ENCODE measurements at regions not wholly inside any gene's neighbourhood (a gene's known extent, or its start where the extent isn't known, plus 50 kb on each side); places are given as distances from the start of the nearest gene placed in this dataset.

- DNase-seq: no peak
Measured at GRCh38 chr12:3987571-3987970, 114.4 kb upstream of the PARP11 start.

- no peak for DNase-seq
Measured at GRCh38 chr12:3980504-3981272, 107.5 kb upstream of the PARP11 start.

- no peak for DNase-seq
Measured at GRCh38 chr12:3977621-3978020, 104.4 kb upstream of the PARP11 start.

DNA sequence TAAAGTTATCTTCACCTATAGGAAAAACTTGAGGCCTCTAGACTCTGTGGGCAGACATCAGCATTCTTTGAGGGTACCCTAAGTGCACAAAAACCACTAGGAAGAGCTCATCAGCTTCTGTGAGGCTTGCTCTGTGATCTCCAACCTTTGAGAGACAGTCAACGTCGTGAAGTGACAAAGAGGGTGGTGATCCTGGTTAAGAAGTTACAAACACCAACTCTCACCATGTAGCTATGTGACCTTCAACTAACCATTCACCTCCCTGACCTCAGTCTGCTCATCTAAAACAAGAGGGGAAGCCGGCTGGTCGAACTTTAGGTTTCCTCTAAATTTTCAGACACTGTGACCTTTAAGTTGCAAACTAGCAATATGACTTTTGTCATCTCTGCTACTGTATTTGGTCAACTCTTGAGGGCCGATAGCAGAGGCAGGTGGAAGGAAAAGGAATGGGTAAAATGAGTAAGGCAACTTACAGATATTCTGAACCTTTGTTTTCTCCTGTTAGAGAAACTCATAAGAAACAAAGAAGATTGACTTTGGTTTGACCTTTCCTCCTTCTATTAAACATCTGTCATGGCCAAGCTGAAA lies 103.2 kb upstream of the PARP11 start:
- no peak for DNase-seq

DNA sequence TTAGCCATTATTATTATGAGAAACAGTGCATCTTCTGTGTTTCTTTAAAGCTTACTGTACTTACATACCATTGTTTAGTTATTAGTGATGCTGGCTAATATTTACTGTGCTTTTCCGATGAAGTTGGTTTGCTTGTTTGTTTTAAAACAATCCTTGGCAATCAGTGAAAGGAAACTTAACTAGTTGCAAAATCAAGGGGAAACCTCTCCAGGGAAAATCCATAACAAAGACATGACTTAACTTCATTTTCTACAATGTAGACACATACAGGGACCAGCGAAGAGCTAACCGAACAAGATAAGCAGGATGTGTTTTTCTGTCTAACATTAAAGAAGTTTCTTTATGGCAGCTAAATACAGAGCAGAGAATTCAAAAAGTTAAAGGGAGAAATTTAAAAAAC lies 102.5 kb upstream of the PARP11 start:
- no peak for DNase-seq

- no peak for DNase-seq
Measured at GRCh38 chr12:3974883-3975282, 101.7 kb upstream of the PARP11 start.

DNA sequence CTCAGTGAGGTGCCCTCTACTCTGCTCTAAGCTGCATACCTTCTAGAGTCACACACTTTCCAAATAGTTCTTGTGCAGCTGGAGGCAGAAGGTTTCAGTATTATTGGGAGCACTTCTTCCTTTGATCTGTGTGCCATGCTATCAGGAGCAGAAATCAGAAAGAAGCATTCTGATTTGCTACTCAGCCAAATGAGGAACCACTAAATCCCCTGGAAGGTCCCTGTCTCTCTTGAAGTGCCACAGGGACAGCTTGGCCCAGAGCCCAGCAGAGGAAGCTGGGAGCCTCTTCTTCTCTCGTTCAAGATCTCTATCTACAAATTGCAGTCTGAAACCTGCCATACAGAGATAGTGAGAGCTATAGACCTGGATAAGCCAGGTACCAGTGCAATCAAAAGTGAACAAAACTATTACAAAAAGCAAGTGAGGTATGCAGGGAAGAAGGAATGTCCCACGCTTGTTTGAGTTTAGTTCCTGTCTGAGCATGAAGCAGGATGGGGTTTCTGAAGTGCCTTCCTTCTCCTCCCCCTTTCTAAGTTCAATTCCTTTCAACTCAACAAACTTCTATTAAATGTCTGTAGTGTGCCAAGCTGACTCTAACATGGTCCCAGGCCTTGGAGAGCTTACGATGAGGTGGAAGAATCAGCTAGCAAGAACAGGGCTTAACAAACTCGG lies 100.9 kb upstream of the PARP11 start:
- DNase-seq: no peak

DNA sequence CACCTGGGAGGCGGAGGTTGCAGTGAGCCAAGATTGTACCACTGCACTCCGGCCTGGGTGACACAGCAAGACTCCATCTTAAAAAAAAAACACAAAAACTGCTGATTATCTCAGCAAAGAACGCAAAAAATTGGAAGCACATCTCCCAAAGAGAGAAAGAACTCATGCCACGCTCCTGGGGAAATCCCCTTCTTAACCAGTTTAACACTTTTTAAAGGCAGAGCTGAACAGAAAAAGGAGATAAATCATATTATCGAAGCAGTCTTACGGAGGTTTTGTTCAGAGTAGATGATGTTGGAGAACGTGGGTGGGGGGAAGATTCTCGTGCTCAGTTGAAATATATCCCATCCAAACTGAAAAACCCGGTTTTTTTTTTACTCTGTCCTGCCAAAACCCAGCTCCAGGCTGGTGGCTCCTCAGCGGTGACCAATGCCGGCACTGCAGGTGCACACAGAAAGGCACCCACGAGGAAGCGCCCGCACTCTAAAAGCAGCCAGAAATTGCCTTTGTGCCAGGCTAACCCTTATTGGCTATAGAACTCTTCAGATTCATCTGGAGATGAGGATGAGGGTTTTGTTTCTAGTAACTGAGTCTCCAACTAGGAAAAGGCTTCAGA lies 100.2 kb upstream of the PARP11 start:
- DNase-seq: no peak

DNA sequence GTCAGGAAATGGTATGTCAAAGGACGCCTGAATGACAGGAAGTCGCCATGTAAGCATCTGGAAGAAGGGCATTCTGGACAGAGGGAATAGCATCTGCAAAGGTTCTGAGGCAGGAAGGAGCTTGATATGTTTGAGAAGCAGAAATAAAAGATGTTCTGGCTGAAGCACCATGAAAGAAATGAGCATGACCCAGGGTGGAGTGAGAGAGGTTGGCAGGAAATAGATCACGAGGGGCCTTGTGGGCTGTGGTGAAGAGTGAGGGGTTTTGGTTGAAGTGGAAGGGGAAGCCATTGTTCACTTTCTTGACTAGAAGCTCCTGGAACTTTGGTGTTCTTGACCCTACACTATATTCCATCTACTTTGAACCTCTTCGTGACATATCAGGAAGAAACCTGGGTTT lies 99.4 kb upstream of the PARP11 start:
- no peak for DNase-seq

DNA sequence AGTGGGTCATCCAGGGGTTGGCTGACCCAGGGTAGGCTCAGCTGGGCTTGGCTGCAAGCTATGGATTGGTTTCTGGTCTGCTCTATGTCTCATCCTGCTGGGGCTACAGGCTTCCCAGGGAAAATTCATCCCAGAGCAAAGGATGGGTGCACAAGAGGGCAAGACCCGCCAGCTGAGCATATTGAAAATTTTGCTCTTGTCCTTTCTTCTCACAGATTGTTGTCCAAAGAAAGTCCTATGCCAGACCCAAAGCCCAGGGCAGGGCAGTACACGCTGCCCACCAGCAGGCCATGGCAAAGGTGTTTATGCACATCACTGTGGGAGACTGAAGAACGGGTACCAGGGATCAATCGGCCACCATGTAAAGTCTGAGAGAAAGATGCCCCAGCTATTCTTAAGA lies 95.3 kb upstream of the PARP11 start:
- DNase-seq: no peak

DNA sequence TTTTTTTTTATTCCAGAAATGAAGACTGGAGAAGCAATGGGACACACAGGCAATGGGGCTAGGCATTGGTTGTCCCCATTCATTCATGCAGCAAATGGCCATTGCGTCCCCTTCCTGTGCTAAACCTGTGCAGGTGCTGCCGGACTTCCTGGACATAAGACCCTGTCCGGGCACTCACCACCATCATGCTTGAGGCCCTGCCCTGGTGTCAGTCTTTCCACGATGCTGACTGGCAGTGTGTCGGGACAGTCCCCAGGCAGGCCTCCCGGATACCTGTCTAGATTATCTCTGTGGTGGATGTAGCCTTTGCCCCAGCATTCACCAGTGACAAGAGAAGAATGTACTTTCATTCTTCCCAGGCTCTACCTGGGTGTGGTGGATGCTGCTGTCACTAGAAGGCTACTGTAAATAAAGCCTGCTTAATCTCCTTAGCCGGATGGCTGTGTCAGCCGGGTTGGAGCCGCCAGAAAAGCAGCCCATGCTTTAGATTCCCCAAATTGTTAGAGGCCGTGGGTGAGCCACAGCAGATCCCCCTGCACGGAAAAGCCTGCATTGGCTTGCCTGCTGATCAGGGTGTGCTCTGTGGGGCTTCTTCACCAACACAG lies 94.5 kb upstream of the PARP11 start:
- no peak for DNase-seq

DNA sequence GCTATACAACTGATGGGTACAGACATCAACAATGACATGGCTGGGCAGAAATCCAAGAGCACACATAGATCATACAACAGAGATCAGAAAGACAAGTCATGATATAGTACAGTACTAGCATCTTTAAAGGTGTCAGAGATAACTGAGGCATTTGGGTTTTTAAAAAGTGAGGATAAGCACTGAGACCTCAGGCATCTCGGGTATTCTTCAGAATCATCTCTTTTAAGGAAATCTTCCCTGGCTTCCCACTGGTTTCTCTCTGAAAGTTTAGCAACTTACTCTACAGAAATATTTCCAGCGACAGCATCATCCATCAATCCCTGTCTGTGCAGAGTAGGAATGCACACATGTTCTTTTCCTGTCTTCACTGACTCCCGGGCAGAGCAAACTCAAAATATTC lies 93.2 kb upstream of the PARP11 start:
- no peak for DNase-seq

DNA sequence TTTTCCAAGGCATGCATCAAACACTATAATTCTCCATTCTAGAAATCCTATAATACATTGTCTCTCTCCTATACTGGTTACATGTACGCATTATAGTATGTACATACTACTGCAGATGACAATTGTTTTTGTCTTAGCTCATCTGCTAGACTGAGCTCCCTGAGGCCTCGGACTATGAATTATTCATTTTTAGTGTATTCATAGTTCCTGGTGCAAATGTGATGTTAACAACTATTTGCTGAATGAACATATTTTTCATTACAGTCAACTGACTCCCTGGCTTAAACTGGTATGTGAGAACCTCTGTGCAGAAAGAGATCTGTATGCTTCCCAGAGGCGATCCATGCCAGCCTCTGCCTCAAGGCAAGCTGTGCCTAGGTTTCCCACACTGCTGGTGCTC lies 91.8 kb upstream of the PARP11 start:
- DNase-seq: no peak

GRCh38 chr12:3964439-3964838 lies 91.2 kb upstream of the PARP11 start:
- no peak for DNase-seq

GRCh38 chr12:3962631-3963483 lies 89.7 kb upstream of the PARP11 start:
- DNase-seq: peak; percentile 85

DNA sequence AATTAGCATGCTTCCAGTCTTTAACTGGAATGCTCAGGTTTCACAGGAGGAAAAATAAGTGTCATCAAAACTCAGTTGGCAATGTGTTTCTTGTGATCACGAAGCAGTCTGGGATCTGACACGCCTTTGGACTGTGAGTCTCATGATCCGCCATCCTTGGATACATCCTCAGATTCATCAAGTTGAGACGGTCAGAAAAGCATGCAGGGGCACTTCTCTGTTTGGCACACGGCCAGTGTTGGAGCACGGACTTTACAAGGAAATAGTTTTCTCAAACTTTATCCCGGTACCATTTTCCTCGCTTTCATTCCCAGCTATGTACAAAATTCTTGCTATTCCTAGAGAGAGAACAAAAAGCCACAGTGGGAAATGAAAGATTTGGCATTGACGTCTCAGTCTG lies 88.4 kb upstream of the PARP11 start:
- DNase-seq: no peak

GRCh38 chr12:3959799-3960560 lies 86.8 kb upstream of the PARP11 start:
- no peak for DNase-seq

DNA sequence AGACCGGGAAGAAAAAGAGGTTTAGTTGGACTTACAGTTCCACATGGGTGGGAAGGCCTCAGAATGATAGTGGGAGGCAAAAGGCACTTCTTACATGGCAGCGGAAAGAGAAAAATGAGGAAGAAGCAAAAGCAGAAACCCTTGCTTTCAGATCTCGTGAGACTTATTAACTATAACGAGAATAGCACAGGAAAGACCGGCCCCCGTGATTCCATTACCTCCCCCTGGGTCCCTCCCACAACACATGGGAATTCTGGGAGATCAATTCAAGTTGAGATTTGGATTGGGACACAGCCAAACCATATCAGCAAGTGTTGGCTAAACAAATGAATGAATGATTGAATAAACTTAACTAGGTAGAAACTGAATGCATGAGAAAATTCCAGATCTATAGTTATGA lies 85.3 kb upstream of the PARP11 start:
- DNase-seq: no peak

DNA sequence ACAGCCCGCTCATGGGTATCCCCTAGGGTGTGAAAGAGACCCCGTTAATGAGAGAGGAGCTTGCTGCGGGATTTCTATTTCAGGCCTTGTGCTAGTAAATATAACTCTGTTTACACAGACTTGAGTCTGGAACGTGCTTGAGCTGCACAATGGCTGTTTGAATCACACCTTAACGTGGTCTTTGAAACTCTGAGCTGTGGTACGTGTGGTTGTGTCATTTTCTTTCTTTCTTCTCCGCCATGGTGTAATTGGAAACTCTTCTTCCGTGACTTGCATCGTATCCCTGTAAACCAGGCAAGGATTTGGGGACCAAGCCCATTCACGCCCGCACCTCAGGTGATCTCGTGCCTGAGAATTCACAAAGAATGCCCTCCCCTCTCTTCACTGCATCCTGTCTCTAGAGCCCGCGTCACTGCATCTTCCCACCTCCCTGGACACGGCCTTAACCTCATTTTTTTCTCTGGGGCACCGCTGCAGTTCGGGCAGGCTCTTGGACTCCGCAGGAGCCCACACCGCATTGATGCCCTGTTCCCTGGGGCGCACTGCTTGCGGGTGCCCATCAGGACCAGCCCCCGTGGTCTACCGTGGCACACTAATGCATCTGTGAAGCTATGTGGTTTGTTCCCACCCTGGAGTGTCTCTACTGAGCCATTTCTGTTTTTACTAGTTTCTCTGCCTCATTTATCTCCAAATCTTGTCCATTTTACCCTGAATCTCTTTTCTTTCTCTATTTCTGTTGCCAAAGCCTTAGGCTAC lies 78.4 kb upstream of the PARP11 start:
- DNase-seq: no peak

DNA sequence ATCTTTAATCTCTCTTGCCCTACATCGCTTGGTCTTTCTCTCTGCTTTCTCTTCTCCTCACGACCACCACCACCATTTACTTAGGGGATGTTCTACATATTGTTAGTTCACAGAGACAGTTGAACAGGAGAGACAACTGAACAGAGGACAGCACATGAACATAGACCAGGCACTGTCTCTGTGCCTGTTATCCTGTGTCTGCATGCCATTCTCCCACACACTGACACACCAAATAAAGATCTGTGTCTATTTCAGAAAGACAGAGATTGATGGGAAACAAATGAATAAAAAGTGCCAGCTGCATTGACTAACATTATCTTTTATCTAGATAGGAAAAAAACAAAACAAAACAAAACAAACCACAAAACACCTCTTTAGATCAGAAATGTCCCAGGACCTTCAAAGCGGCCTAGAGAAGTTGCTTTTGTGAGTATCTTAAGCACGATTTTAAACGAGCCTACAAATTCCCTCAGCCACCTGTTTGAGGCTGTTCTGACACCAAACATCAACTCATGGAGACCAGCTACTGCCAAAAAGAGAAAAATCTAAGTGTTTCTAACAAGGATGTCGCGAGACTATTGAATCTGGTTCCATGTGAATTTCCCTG lies 77.6 kb upstream of the PARP11 start:
- DNase-seq: no peak

DNA sequence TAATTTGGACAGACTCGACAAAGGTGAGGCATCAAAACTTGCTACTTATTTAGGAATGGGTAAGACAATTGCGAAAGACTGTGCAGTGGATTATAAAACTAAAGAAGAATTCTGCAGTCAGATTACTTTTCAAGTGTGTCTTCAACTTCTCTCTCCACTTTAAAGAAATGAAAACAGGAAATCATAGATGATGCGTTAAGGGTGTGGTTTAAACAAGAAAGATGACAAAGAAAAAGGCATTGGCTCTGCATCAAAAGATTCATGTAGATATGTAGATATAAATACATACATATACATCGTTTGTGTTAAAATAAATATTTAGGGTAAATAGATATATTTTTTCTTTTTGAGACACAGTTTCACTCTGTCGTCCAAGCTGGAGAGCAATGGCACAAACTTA lies 74.6 kb upstream of the PARP11 start:
- DNase-seq: no peak
